GM23248 (cell line): ENCODE measurements at regions not wholly inside any gene's neighbourhood (a gene's known extent, or its start where the extent isn't known, plus 50 kb on each side); places are given as distances from the start of the nearest gene placed in this dataset.

ENCODE experiments used
- EZH2 ChIP-seq: fragments of 200-600 bp; sonication (generic); IDR thresholded peaks from 2 replicates; pipeline ENCODE4 v1.6.1; 2018; ENCODE audit warnings: antibody characterized with exemption, mild to moderate bottlenecking; ENCODE audit not compliant: insufficient read depth, poor library complexity, severe bottlenecking
- EZH2phosphoT487 ChIP-seq: fragments of 200-600 bp; sonication (generic); IDR thresholded peaks from 2 replicates; pipeline ENCODE4 v1.6.1; 2018; ENCODE audit warnings: antibody characterized with exemption, moderate library complexity, mild to moderate bottlenecking, low read depth; ENCODE audit not compliant: insufficient read depth

- no peak for TF ChIP-seq EZH2phosphoT487
- TF ChIP-seq EZH2, result no peak
Observed at GRCh38 chr6:153594871-153595270, 444.2 kb upstream of the OPRM1 start.
